Astrocyte (in vitro differentiated cells and primary cell): ENCODE measurements at regions not wholly inside any gene's neighbourhood (a gene's known extent, or its start where the extent isn't known, plus 50 kb on each side); places are given as distances from the start of the nearest gene placed in this dataset.

Experiments
- DNase-seq: peaks from one replicate; pipeline ENCODE4 v3.0.0-alpha.2; 2010; ENCODE audit warnings: low read depth
- FAIRE-seq: peaks from 2 replicates; lab custom pipeline; 2011; peaks lifted over from hg19 to GRCh38; lab: Jason Lieb, UNC
- H2AFZ ChIP-seq: 2 replicates; pipeline ENCODE4 v1.6.0; 2012; ENCODE audit warnings: low read depth, low read length, inconsistent platforms
- H3K27ac ChIP-seq: 2 replicates; pipeline ENCODE4 v1.5.1; 2011; ENCODE audit warnings: low read depth, low read length, inconsistent platforms
- H3K27me3 ChIP-seq: 2 replicates; pipeline ENCODE4 v1.6.0; 2011; ENCODE audit warnings: low read length, inconsistent platforms; ENCODE audit not compliant: insufficient read depth
- H3K36me3 ChIP-seq: 2 replicates; pipeline ENCODE4 v1.5.1; 2011; ENCODE audit warnings: low read length, inconsistent platforms; ENCODE audit not compliant: insufficient read depth
- H3K4me1 ChIP-seq: 2 replicates; pipeline ENCODE4 v1.5.1; 2011; ENCODE audit warnings: low read length, inconsistent platforms; ENCODE audit not compliant: insufficient read depth
- H3K4me2 ChIP-seq: 2 replicates; pipeline ENCODE4 v1.6.0; 2012; ENCODE audit warnings: low read length, inconsistent platforms
- H3K4me3 ChIP-seq: 2 replicates; pipeline ENCODE4 v1.5.1; 2011; ENCODE audit warnings: low read depth, mild to moderate bottlenecking, low read length, inconsistent platforms; ENCODE audit not compliant: insufficient read depth
- H3K79me2 ChIP-seq: 2 replicates; pipeline ENCODE4 v1.6.0; 2012; ENCODE audit warnings: mild to moderate bottlenecking, low read length, inconsistent platforms; ENCODE audit not compliant: insufficient read depth
- H3K9ac ChIP-seq: 2 replicates; pipeline ENCODE4 v1.6.0; 2012; ENCODE audit warnings: mild to moderate bottlenecking, low read length, inconsistent platforms
- H3K9me3 ChIP-seq: 2 replicates; pipeline ENCODE4 v1.5.1; 2012; ENCODE audit warnings: low read depth, mild to moderate bottlenecking, low read length, inconsistent platforms; ENCODE audit not compliant: insufficient read depth
- H4K20me1 ChIP-seq: 2 replicates; pipeline ENCODE4 v1.6.0; 2012; ENCODE audit warnings: low read length, inconsistent platforms; ENCODE audit not compliant: insufficient read depth
- H3K27ac Mint-ChIP-seq: one replicate; pipeline ENCODE4 v1.8.0; 2021; ENCODE audit warnings: mild to moderate bottlenecking, mixed read lengths; ENCODE audit not compliant: unreplicated experiment
- H3K27me3 Mint-ChIP-seq: one replicate; pipeline ENCODE4 v1.8.0; 2021; ENCODE audit warnings: low read depth, mixed read lengths; ENCODE audit not compliant: unreplicated experiment
- H3K36me3 Mint-ChIP-seq: one replicate; pipeline ENCODE4 v1.8.0; 2021; ENCODE audit warnings: low read depth, mixed read lengths; ENCODE audit not compliant: unreplicated experiment
- H3K4me1 Mint-ChIP-seq: one replicate; pipeline ENCODE4 v1.8.0; 2021; ENCODE audit warnings: low read depth, mixed read lengths; ENCODE audit not compliant: unreplicated experiment
- H3K4me3 Mint-ChIP-seq: one replicate; pipeline ENCODE4 v1.8.0; 2021; ENCODE audit warnings: mild to moderate bottlenecking, moderate library complexity, mixed read lengths; ENCODE audit not compliant: unreplicated experiment
- H3K9me3 Mint-ChIP-seq: one replicate; pipeline ENCODE4 v1.8.0; 2021; ENCODE audit warnings: mild to moderate bottlenecking, mixed read lengths; ENCODE audit not compliant: unreplicated experiment
- CTCF ChIP-seq: IDR thresholded peaks from 2 replicates; pipeline ENCODE4 v1.5.1; 2011; ENCODE audit warnings: low read depth, mild to moderate bottlenecking, inconsistent platforms, low read length, moderate library complexity; ENCODE audit not compliant: insufficient read depth
- EZH2 ChIP-seq: IDR thresholded peaks from 2 replicates; pipeline ENCODE4 v1.6.1; 2012; ENCODE audit warnings: mild to moderate bottlenecking, low read length, inconsistent platforms; ENCODE audit not compliant: insufficient read depth

GRCh38 chr9:129491487-129491855 is 129.4 kb downstream of the C9orf50 start:
- peaks cover 62% of the 10 kb centered on the region for H3K4me1 ChIP-seq
- Mint-ChIP-seq H3K27me3 (no peaks in the 10 kb centered on the region), H3K36me3 (peaks cover 2% of the 10 kb centered on the region), H3K9me3 (no peaks in the 10 kb centered on the region), H3K27ac (peak overlapping the region; percentile 7), H3K4me3 (peak overlapping the region; percentile 40), H3K4me1 (peaks cover 49% of the 10 kb centered on the region)
- TF ChIP-seq CTCF (no peak), EZH2 (no peak)
- H3K9ac ChIP-seq, result peak overlapping the region; percentile 94
- H2AFZ ChIP-seq, result no peak overlapping the region
- DNase-seq (no peak), FAIRE-seq (no peak)
- no peaks in the 10 kb centered on the region for H4K20me1 ChIP-seq
- H3K27ac ChIP-seq, result peak overlapping the region; percentile 31
- H3K9me3 ChIP-seq, result no peaks in the 10 kb centered on the region
- no peaks in the 10 kb centered on the region for H3K27me3 ChIP-seq
- no peak overlapping the region for H3K4me3 ChIP-seq
- peaks cover 29% of the 10 kb centered on the region for H3K79me2 ChIP-seq
- no peaks in the 10 kb centered on the region for H3K36me3 ChIP-seq
- H3K4me2 ChIP-seq, result peak overlapping the region; percentile 84

GRCh38 chr9:129490583-129491486 is 130.1 kb downstream of the C9orf50 start:
- no peaks in the 10 kb centered on the region for H3K27me3 ChIP-seq
- H3K9me3 ChIP-seq, result no peaks in the 10 kb centered on the region
- peaks cover 29% of the 10 kb centered on the region for H3K79me2 ChIP-seq
- Mint-ChIP-seq H3K4me3 (peak overlapping the region; percentile 82), H3K4me1 (peaks cover 49% of the 10 kb centered on the region), H3K36me3 (peaks cover 2% of the 10 kb centered on the region), H3K27me3 (no peaks in the 10 kb centered on the region), H3K27ac (peak overlapping the region; percentile 99), H3K9me3 (no peaks in the 10 kb centered on the region)
- H3K27ac ChIP-seq, result peak overlapping the region; percentile 100
- peak overlapping the region; percentile 94 for H3K9ac ChIP-seq
- H4K20me1 ChIP-seq, result no peaks in the 10 kb centered on the region
- no peaks in the 10 kb centered on the region for H3K36me3 ChIP-seq
- H3K4me3 ChIP-seq, result no peak overlapping the region
- H3K4me2 ChIP-seq, result peak overlapping the region; percentile 84
- FAIRE-seq (no peak), DNase-seq (no peak)
- H2AFZ ChIP-seq, result no peak overlapping the region
- peaks cover 62% of the 10 kb centered on the region for H3K4me1 ChIP-seq
- TF ChIP-seq EZH2, result no peak
- no peak for TF ChIP-seq CTCF
